Aorta (tissue), 5 donors: ENCODE measurements at regions not wholly inside any gene's neighbourhood (a gene's known extent, or its start where the extent isn't known, plus 50 kb on each side); places are given as distances from the start of the nearest gene placed in this dataset.
"Not testable (repeated sequence)": the region's sequence is repeated elsewhere in the genome, so short reads cannot be mapped to it uniquely, and the experiment has no call there.

Experiments
- ATAC-seq: fragments of 200-7000 bp; cut with Tn5 transposase; one replicate; pipeline ENCODE4 v1.9.1; 2022; ENCODE audit warnings: moderate library complexity; ENCODE audit not compliant: low FRiP score
- DNase-seq, 2 donors: peaks; one replicate each; pipeline ENCODE4 v3.0.0-alpha.2; 2020
- H3K27ac ChIP-seq, 2 donors: one replicate each; pipeline ENCODE4 v1.5.1; 2013; ENCODE audit warnings: low read length in 2 of 2, mild to moderate bottlenecking in 2 of 2, moderate library complexity in 2 of 2, control low read depth in 1 of 2, inconsistent platforms in 1 of 2, low read depth in 1 of 2
- H3K27me3 ChIP-seq, 2 donors: one replicate each; pipeline ENCODE4 v1.6.1; 2013; ENCODE audit warnings: control low read depth in 1 of 2, low read length in 1 of 2, mild to moderate bottlenecking in 1 of 2, moderate library complexity in 1 of 2; ENCODE audit not compliant: insufficient read depth in 2 of 2, control insufficient read depth in 1 of 2
- H3K36me3 ChIP-seq, 2 donors: one replicate each; pipeline ENCODE4 v1.6.1; 2013; ENCODE audit warnings: control low read depth in 1 of 2, low read length in 1 of 2, mild to moderate bottlenecking in 1 of 2; ENCODE audit not compliant: insufficient read depth in 2 of 2, control insufficient read depth in 1 of 2
- H3K4me1 ChIP-seq, 2 donors: one replicate each; pipeline ENCODE4 v1.6.1; 2013; ENCODE audit warnings: low read length in 2 of 2, control low read depth in 1 of 2, mild to moderate bottlenecking in 1 of 2, moderate library complexity in 1 of 2; ENCODE audit not compliant: insufficient read depth in 2 of 2, control insufficient read depth in 1 of 2
- H3K4me3 ChIP-seq, 2 donors: one replicate each; pipeline ENCODE4 v1.5.1; 2013; ENCODE audit warnings: low read length in 2 of 2, control low read depth in 1 of 2, mild to moderate bottlenecking in 1 of 2
- H3K9me3 ChIP-seq: one replicate; pipeline ENCODE4 v1.6.1; 2013; ENCODE audit warnings: mild to moderate bottlenecking, low read length; ENCODE audit not compliant: control insufficient read depth
- WGBS, 2 donors: extraction: QIAGEN DNeasy Blood & Tissue Kit; methylation state at CpG; one replicate each; pipeline ENCODE4 v1.1.7; 2013; 5-methylcytosine and 5-hydroxymethylcytosine counted together
- intact Hi-C, 2 donors: fragments of 100-400 bp; cut with DNase I; formaldehyde crosslinking; loops; one replicate each; pipeline versions ENCODE4 v1.14.2 to v1.15.0; 2022
- donor health status: healthy with polysubstance abuse.
- donor health status: Bipolar disorder and iron deficiency.
- donor health status: DM: no; HTN: no; CAD: no.
- donor health status: DM: no; HTN: no; CAD: no.
- donor health status: DM: yes; HTN: yes; CAD: no.

GRCh38 chr11:115637599-115638241 is 133.5 kb upstream of the CADM1 start:
- H3K4me1 ChIP-seq, result no peaks in the 10 kb centered on the region
- no peak for ATAC-seq
- H3K36me3 ChIP-seq, result no peaks in the 10 kb centered on the region
- no peak overlapping the region for H3K4me3 ChIP-seq
- H3K27me3 ChIP-seq, result no peaks in the 10 kb centered on the region
- peaks cover 1% of the 10 kb centered on the region for H3K9me3 ChIP-seq
- WGBS, 2 donors, result 46 to 51% methylated on average over 8 of the region's 8 CpGs
- intact Hi-C loops, result no loop called here
- no peak overlapping the region for H3K27ac ChIP-seq
- no peak for DNase-seq

- Histone ChIP-seq H3K4me3 (no peak overlapping the region), H3K36me3 (no peaks in the 10 kb centered on the region), H3K9me3 (peaks cover 1% of the 10 kb centered on the region), H3K27ac (no peak overlapping the region), H3K4me1 (no peaks in the 10 kb centered on the region), H3K27me3 (no peaks in the 10 kb centered on the region)
- 75 to 80% methylated on average over 5 of the region's 5 CpGs for WGBS, 2 donors
- DNase-seq (no peak), ATAC-seq (no peak)
- intact Hi-C loops, result no loop called here
Observed at GRCh38 chr11:115636753-115637527, 132.7 kb upstream of the CADM1 start.

- ATAC-seq, H3K27ac ChIP-seq, H3K36me3 ChIP-seq, H3K4me3 ChIP-seq, intact Hi-C loops, H3K27me3 ChIP-seq, H3K9me3 ChIP-seq, DNase-seq, H3K4me1 ChIP-seq: not testable (repeated sequence)
- 97% methylated on average over 27 of the region's 27 CpGs for WGBS, 2 donors
Observed at GRCh38 chr11:115633977-115634376, 129.8 kb upstream of the CADM1 start.

- H3K27ac ChIP-seq, result no peak overlapping the region
- intact Hi-C loops, result no loop called here
- ATAC-seq (no peak), DNase-seq (no peak)
- no peak overlapping the region for H3K4me3 ChIP-seq
- H3K4me1 ChIP-seq, result no peaks in the 10 kb centered on the region
- no peaks in the 10 kb centered on the region for H3K27me3 ChIP-seq
- H3K9me3 ChIP-seq, result no peaks in the 10 kb centered on the region
- WGBS, 2 donors, result 47 to 59% methylated on average over 2 of the region's 2 CpGs
- no peaks in the 10 kb centered on the region for H3K36me3 ChIP-seq
Observed at GRCh38 chr11:115632061-115632460, 127.8 kb upstream of the CADM1 start.

GRCh38 chr11:115631609-115632008 is 127.4 kb upstream of the CADM1 start:
- intact Hi-C loops, result no loop called here
- 73 to 76% methylated on average over 4 of the region's 4 CpGs for WGBS, 2 donors
- no peak for DNase-seq

GRCh38 chr11:115630214-115630613 is 126.0 kb upstream of the CADM1 start:
- intact Hi-C loops, result no loop called here
- Histone ChIP-seq H3K36me3 (no peaks in the 10 kb centered on the region), H3K27ac (no peak overlapping the region), H3K4me1 (no peaks in the 10 kb centered on the region), H3K27me3 (no peaks in the 10 kb centered on the region), H3K9me3 (no peaks in the 10 kb centered on the region), H3K4me3 (no peak overlapping the region)
- no peak for ATAC-seq
- WGBS, 2 donors, result 80 to 83% methylated on average over 8 of the region's 8 CpGs
- DNase-seq, result no peak

More at GRCh38 chr11:115631609-115632008, 127.4 kb upstream of the CADM1 start:
- Histone ChIP-seq H3K4me1 (no peaks in the 10 kb centered on the region), H3K27me3 (no peaks in the 10 kb centered on the region), H3K9me3 (no peaks in the 10 kb centered on the region), H3K27ac (no peak overlapping the region), H3K4me3 (no peak overlapping the region), H3K36me3 (no peaks in the 10 kb centered on the region)
- ATAC-seq, result no peak

- ATAC-seq, result no peak
- H3K27me3 ChIP-seq, result no peaks in the 10 kb centered on the region
- H3K4me1 ChIP-seq, result no peaks in the 10 kb centered on the region
- DNase-seq, result no peak
- H3K36me3 ChIP-seq, result no peaks in the 10 kb centered on the region
- intact Hi-C loops, result no loop called here
- 89 to 92% methylated on average over 5 of the region's 5 CpGs for WGBS, 2 donors
- no peak overlapping the region for H3K4me3 ChIP-seq
- no peak overlapping the region for H3K27ac ChIP-seq
- no peaks in the 10 kb centered on the region for H3K9me3 ChIP-seq
Observed at GRCh38 chr11:115629456-115630015, 125.3 kb upstream of the CADM1 start.

- Histone ChIP-seq H3K9me3 (no peaks in the 10 kb centered on the region), H3K27me3 (no peaks in the 10 kb centered on the region), H3K36me3 (no peaks in the 10 kb centered on the region), H3K4me3 (no peak overlapping the region), H3K27ac (no peak overlapping the region), H3K4me1 (no peaks in the 10 kb centered on the region)
- 89 to 95% methylated on average over 13 of the region's 13 CpGs for WGBS, 2 donors
- DNase-seq, result no peak
- ATAC-seq, result no peak
- intact Hi-C loops, result no loop called here
Observed at GRCh38 chr11:115627666-115628460, 123.6 kb upstream of the CADM1 start.
